D341Med (cell line): ENCODE measurements at regions not wholly inside any gene's neighbourhood (a gene's known extent, or its start where the extent isn't known, plus 50 kb on each side); places are given as distances from the start of the nearest gene placed in this dataset.
A peak's percentile ranks its signal among the peaks of the same experiment; 100 is the strongest.
"Not testable (repeated sequence)": the region's sequence is repeated elsewhere in the genome, so short reads cannot be mapped to it uniquely, and the experiment has no call there.

Experiments
- DNase-seq: peaks from one replicate; pipeline ENCODE4 v3.0.0; 2012; ENCODE audit warnings: low spot score

GRCh38 chr3:67957268-67957667 is 302.9 kb upstream of the SUCLG2 start:
- DNase-seq = no peak

GRCh38 chr3:67947808-67948508 is 293.5 kb upstream of the SUCLG2 start:
- DNase-seq = no peak

- no peak for DNase-seq
These were observed 292.0 kb upstream of the SUCLG2 start for GRCh38 chr3:67946436-67946835.

- no peak for DNase-seq
These were observed 289.1 kb upstream of the SUCLG2 start for GRCh38 chr3:67943546-67943945.

- no peak for DNase-seq
These were observed 287.1 kb upstream of the SUCLG2 start for GRCh38 chr3:67941433-67942030.

GRCh38 chr3:67940210-67940952 is 286.0 kb upstream of the SUCLG2 start:
- DNase-seq = no peak

- DNase-seq = no peak
These were observed 283.2 kb upstream of the SUCLG2 start for GRCh38 chr3:67937498-67938118.

GRCh38 chr3:67930394-67930793 is 276.0 kb upstream of the SUCLG2 start:
- not testable (repeated sequence) for DNase-seq

GRCh38 chr3:67923796-67924195 is 269.4 kb upstream of the SUCLG2 start:
- no peak for DNase-seq

GRCh38 chr3:67920969-67921368 is 266.6 kb upstream of the SUCLG2 start:
- no peak for DNase-seq

- no peak for DNase-seq
These were observed 265.9 kb upstream of the SUCLG2 start for GRCh38 chr3:67920311-67920710.

GRCh38 chr3:67916353-67916752 is 261.9 kb upstream of the SUCLG2 start:
- no peak for DNase-seq

- no peak for DNase-seq
These were observed 253.3 kb upstream of the SUCLG2 start for GRCh38 chr3:67907735-67908134.

- no peak for DNase-seq
These were observed 251.8 kb upstream of the SUCLG2 start for GRCh38 chr3:67906261-67906660.

- DNase-seq = peak; percentile 32
These were observed 247.3 kb upstream of the SUCLG2 start for GRCh38 chr3:67901681-67902080.

GRCh38 chr3:67898916-67899315 is 244.5 kb upstream of the SUCLG2 start:
- no peak for DNase-seq

GRCh38 chr3:67897351-67898336 is 243.2 kb upstream of the SUCLG2 start:
- DNase-seq = no peak

- DNase-seq = no peak
These were observed 241.7 kb upstream of the SUCLG2 start for GRCh38 chr3:67896130-67896529.

GRCh38 chr3:67894510-67894909 is 240.1 kb upstream of the SUCLG2 start:
- DNase-seq = no peak

GRCh38 chr3:67884345-67884744 is 229.9 kb upstream of the SUCLG2 start:
- DNase-seq = no peak

GRCh38 chr3:67883766-67884165 is 229.4 kb upstream of the SUCLG2 start:
- no peak for DNase-seq

- no peak for DNase-seq
These were observed 228.6 kb upstream of the SUCLG2 start for GRCh38 chr3:67882981-67883380.
